Neural crest cell (in vitro differentiated cells): ENCODE measurements at regions not wholly inside any gene's neighbourhood (a gene's known extent, or its start where the extent isn't known, plus 50 kb on each side); places are given as distances from the start of the nearest gene placed in this dataset.

Source experiments
- DNase-seq: peaks from one replicate; pipeline ENCODE4 v3.0.0; 2021; ENCODE audit warnings: low read depth, mixed read lengths, low spot score
- H3K27ac Mint-ChIP-seq: one replicate; pipeline ENCODE4 v1.8.0; 2021; ENCODE audit warnings: mild to moderate bottlenecking, mixed read lengths; ENCODE audit not compliant: unreplicated experiment
- H3K27me3 Mint-ChIP-seq: 2 replicates; pipeline ENCODE4 v1.8.0; 2021; ENCODE audit warnings: low read depth, mild to moderate bottlenecking, mixed read lengths
- H3K36me3 Mint-ChIP-seq: 2 replicates; pipeline ENCODE4 v1.8.0; 2021; ENCODE audit warnings: low read depth, mild to moderate bottlenecking, mixed read lengths
- H3K4me1 Mint-ChIP-seq: 2 replicates; pipeline ENCODE4 v1.8.0; 2021; ENCODE audit warnings: mixed read lengths
- H3K4me3 Mint-ChIP-seq: one replicate; pipeline ENCODE4 v1.8.0; 2021; ENCODE audit warnings: mild to moderate bottlenecking, mixed read lengths
- H3K9me3 Mint-ChIP-seq: 2 replicates; pipeline ENCODE4 v1.8.0; 2021; ENCODE audit warnings: mixed read lengths
- CTCF ChIP-seq: fragments of 200-600 bp; sonication (generic); conservative IDR thresholded peaks from 2 replicates; pipeline ENCODE4 v1.5.0; 2021; ENCODE audit warnings: antibody characterized with exemption, mild to moderate bottlenecking

GRCh38 chr17:17417718-17418181 is 59.0 kb upstream of the MED9 start:
- Mint-ChIP-seq H3K4me1 (peaks cover 7% of the 10 kb centered on the region), H3K4me3 (no peak overlapping the region), H3K36me3 (no peaks in the 10 kb centered on the region), H3K27me3 (peaks cover 4% of the 10 kb centered on the region), H3K9me3 (peaks cover 8% of the 10 kb centered on the region), H3K27ac (no peak overlapping the region)
- TF ChIP-seq CTCF, result no peak
- no peak for DNase-seq

GRCh38 chr17:17419166-17419565 is 57.6 kb upstream of the MED9 start:
- Mint-ChIP-seq H3K27me3 (no peaks in the 10 kb centered on the region), H3K27ac (no peak overlapping the region), H3K36me3 (no peaks in the 10 kb centered on the region), H3K9me3 (peaks cover 8% of the 10 kb centered on the region), H3K4me3 (no peak overlapping the region), H3K4me1 (peaks cover 7% of the 10 kb centered on the region)
- no peak for DNase-seq
- no peak for TF ChIP-seq CTCF

- DNase-seq, result no peak
- Mint-ChIP-seq H3K27me3 (no peaks in the 10 kb centered on the region), H3K4me3 (no peak overlapping the region), H3K4me1 (peaks cover 7% of the 10 kb centered on the region), H3K27ac (no peak overlapping the region), H3K36me3 (no peaks in the 10 kb centered on the region), H3K9me3 (peaks cover 8% of the 10 kb centered on the region)
- TF ChIP-seq CTCF, result no peak
These were observed 57.2 kb upstream of the MED9 start for GRCh38 chr17:17419631-17420030.

GRCh38 chr17:17420082-17420481 is 56.7 kb upstream of the MED9 start:
- Mint-ChIP-seq H3K4me1 (peaks cover 7% of the 10 kb centered on the region), H3K27me3 (no peaks in the 10 kb centered on the region), H3K36me3 (no peaks in the 10 kb centered on the region), H3K27ac (no peak overlapping the region), H3K9me3 (peaks cover 8% of the 10 kb centered on the region), H3K4me3 (no peak overlapping the region)
- TF ChIP-seq CTCF, result no peak
- DNase-seq, result no peak

- no peaks in the 10 kb centered on the region for H3K36me3 Mint-ChIP-seq
- no peak overlapping the region for H3K4me3 Mint-ChIP-seq
- no peaks in the 10 kb centered on the region for H3K27me3 Mint-ChIP-seq
- no peak for DNase-seq
- H3K9me3 Mint-ChIP-seq, result peaks cover 8% of the 10 kb centered on the region
- TF ChIP-seq CTCF, result no peak
- H3K27ac Mint-ChIP-seq, result no peak overlapping the region
- H3K4me1 Mint-ChIP-seq, result peaks cover 7% of the 10 kb centered on the region
These were observed 56.1 kb upstream of the MED9 start for GRCh38 chr17:17420561-17421269.
